ENCODE measurements at regions not wholly inside any gene's neighbourhood (a gene's known extent, or its start where the extent isn't known, plus 50 kb on each side); places are given as distances from the start of the nearest gene placed in this dataset.
A peak's percentile ranks its signal among the peaks of the same experiment; 100 is the strongest.

- no peak overlapping the region for H2AK5ac ChIP-seq (ENCODE audit: low read length)
- no peak overlapping the region for H4K12ac ChIP-seq (ENCODE audit: low read depth, low read length)
- no peak overlapping the region for H3K14ac ChIP-seq (ENCODE audit: low read length)
- no peak overlapping the region for H4K91ac ChIP-seq (ENCODE audit: low read depth, low read length)
- WGBS (ENCODE audit: extremely low coverage, insufficient coverage, insufficient read length) = no CpG with 5 or more reads among the region's 3 CpGs
- H4K8ac ChIP-seq (ENCODE audit: low read depth, low read length) = no peak overlapping the region
- H2BK120ac ChIP-seq (ENCODE audit: insufficient read depth, low read length, poor library complexity) = no peak overlapping the region
- H3K4me3 ChIP-seq (ENCODE audit: low read depth, low read length) = no peak overlapping the region
- no peak overlapping the region for H3K4ac ChIP-seq (ENCODE audit: low read depth, low read length)
- no peaks in the 10 kb centered on the region for H3K27me3 ChIP-seq (ENCODE audit: insufficient read depth, low read length)
- no peaks in the 10 kb centered on the region for H3K9me3 ChIP-seq (ENCODE audit: insufficient read depth, low read depth, low read length)
- H3K18ac ChIP-seq (ENCODE audit: low read length) = no peak overlapping the region
- H3K27ac ChIP-seq (ENCODE audit: low read depth, low read length) = no peak overlapping the region
- H2BK5ac ChIP-seq (ENCODE audit: low read depth, low read length, poor library complexity) = no peak overlapping the region
- H2AFZ ChIP-seq (ENCODE audit: insufficient read depth, low read length, poor library complexity) = no peak overlapping the region
- no peaks in the 10 kb centered on the region for H3K4me1 ChIP-seq (ENCODE audit: control insufficient read depth in 1 of 2, insufficient read depth in 2 of 2, low read length in 2 of 2)
- H3K23ac ChIP-seq (ENCODE audit: low read length) = no peak overlapping the region
- DNase-seq = no peak
- H3K4me2 ChIP-seq (ENCODE audit: low read length) = no peak overlapping the region
- no peaks in the 10 kb centered on the region for H3K36me3 ChIP-seq (ENCODE audit: control insufficient read depth in 1 of 2, insufficient read depth in 2 of 2, low read length in 2 of 2)
- H3K9ac ChIP-seq (ENCODE audit: low read length) = no peak overlapping the region
- H3K79me2 ChIP-seq (ENCODE audit: control insufficient read depth, insufficient read depth, low read length, poor library complexity) = no peaks in the 10 kb centered on the region
- no peaks in the 10 kb centered on the region for H3K79me1 ChIP-seq (ENCODE audit: low read length)
- H2BK12ac ChIP-seq (ENCODE audit: low read length) = no peak overlapping the region
Measured at GRCh38 chr1:193580419-193580818, 394.0 kb upstream of the B3GALT2 start.

GRCh38 chr1:193579323-193579722, 392.9 kb upstream of the B3GALT2 start:
- Histone ChIP-seq H2BK5ac (ENCODE audit: low read depth, low read length, poor library complexity) (no peak overlapping the region), H3K4me2 (ENCODE audit: low read length) (no peak overlapping the region), H4K91ac (ENCODE audit: low read depth, low read length) (no peak overlapping the region), H3K4ac (ENCODE audit: low read depth, low read length) (no peak overlapping the region), H2BK12ac (ENCODE audit: low read length) (no peak overlapping the region), H3K9me3 (ENCODE audit: insufficient read depth, low read depth, low read length) (no peaks in the 10 kb centered on the region), H3K79me2 (ENCODE audit: control insufficient read depth, insufficient read depth, low read length, poor library complexity) (no peaks in the 10 kb centered on the region), H4K12ac (ENCODE audit: low read depth, low read length) (no peak overlapping the region), H3K9ac (ENCODE audit: low read length) (no peak overlapping the region), H2AFZ (ENCODE audit: insufficient read depth, low read length, poor library complexity) (no peak overlapping the region), H3K27me3 (ENCODE audit: insufficient read depth, low read length) (no peaks in the 10 kb centered on the region), H2AK5ac (ENCODE audit: low read length) (no peak overlapping the region), H3K79me1 (ENCODE audit: low read length) (no peaks in the 10 kb centered on the region), H3K27ac (ENCODE audit: low read depth, low read length) (no peak overlapping the region), H2BK120ac (ENCODE audit: insufficient read depth, low read length, poor library complexity) (no peak overlapping the region), H3K36me3 (ENCODE audit: control insufficient read depth in 1 of 2, insufficient read depth in 2 of 2, low read length in 2 of 2) (no peaks in the 10 kb centered on the region), H3K4me3 (ENCODE audit: low read depth, low read length) (no peak overlapping the region), H3K18ac (ENCODE audit: low read length) (no peak overlapping the region), H3K4me1 (ENCODE audit: control insufficient read depth in 1 of 2, insufficient read depth in 2 of 2, low read length in 2 of 2) (no peaks in the 10 kb centered on the region), H3K23ac (ENCODE audit: low read length) (no peak overlapping the region), H4K8ac (ENCODE audit: low read depth, low read length) (no peak overlapping the region), H3K14ac (ENCODE audit: low read length) (no peak overlapping the region)
- no CpG with 5 or more reads among the region's 1 CpG for WGBS (ENCODE audit: extremely low coverage, insufficient coverage, insufficient read length)
- DNase-seq = no peak

DNA sequence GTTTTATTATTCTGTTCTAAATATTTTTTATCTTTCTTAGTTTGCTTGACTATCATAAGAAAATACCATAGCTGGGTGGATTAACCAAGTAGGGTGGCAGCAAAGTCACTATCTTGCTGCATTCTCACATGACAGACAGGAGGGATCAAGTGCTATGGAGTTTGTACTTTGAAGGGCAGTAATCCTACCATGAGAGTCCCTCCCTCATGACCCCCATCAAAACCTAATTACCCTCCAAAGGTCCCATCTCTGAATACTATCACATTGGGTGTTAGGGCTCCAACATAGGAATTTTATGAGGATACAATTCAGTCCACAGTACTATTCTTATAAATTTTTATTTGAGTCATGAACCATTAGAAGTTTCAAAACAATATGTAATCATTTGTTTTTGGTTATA, 388.5 kb upstream of the B3GALT2 start:
- H3K79me1 ChIP-seq (ENCODE audit: low read length) = no peaks in the 10 kb centered on the region

DNA sequence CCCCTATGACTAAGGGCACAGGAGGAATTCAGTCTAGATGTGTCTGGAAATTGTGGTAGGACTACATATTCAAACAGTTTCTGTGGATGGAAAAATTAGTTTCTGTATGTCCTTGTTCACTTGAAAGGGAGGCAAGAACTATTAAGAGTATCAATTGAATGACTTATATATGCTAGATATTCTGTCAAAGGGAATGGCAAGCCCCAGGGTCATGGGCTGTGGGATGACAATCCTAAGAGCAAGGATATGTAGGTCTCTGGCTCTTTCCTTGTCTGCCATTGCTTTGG, 383.5 kb upstream of the B3GALT2 start:
- Histone ChIP-seq H2BK120ac (ENCODE audit: insufficient read depth, low read length, poor library complexity) (no peak overlapping the region), H3K4me3 (ENCODE audit: low read depth, low read length) (no peak overlapping the region), H4K12ac (ENCODE audit: low read depth, low read length) (no peak overlapping the region), H3K4me2 (ENCODE audit: low read length) (no peak overlapping the region), H3K14ac (ENCODE audit: low read length) (no peak overlapping the region), H3K18ac (ENCODE audit: low read length) (no peak overlapping the region), H2AFZ (ENCODE audit: insufficient read depth, low read length, poor library complexity) (no peak overlapping the region), H3K27me3 (ENCODE audit: insufficient read depth, low read length) (no peaks in the 10 kb centered on the region), H3K79me1 (ENCODE audit: low read length) (no peaks in the 10 kb centered on the region), H2AK5ac (ENCODE audit: low read length) (no peak overlapping the region), H4K8ac (ENCODE audit: low read depth, low read length) (no peak overlapping the region), H2BK12ac (ENCODE audit: low read length) (no peak overlapping the region), H3K4me1 (ENCODE audit: control insufficient read depth in 1 of 2, insufficient read depth in 2 of 2, low read length in 2 of 2) (no peaks in the 10 kb centered on the region), H3K4ac (ENCODE audit: low read depth, low read length) (no peak overlapping the region), H3K36me3 (ENCODE audit: control insufficient read depth in 1 of 2, insufficient read depth in 2 of 2, low read length in 2 of 2) (no peaks in the 10 kb centered on the region), H3K23ac (ENCODE audit: low read length) (no peak overlapping the region), H4K91ac (ENCODE audit: low read depth, low read length) (no peak overlapping the region), H2BK5ac (ENCODE audit: low read depth, low read length, poor library complexity) (no peak overlapping the region), H3K79me2 (ENCODE audit: control insufficient read depth, insufficient read depth, low read length, poor library complexity) (no peaks in the 10 kb centered on the region), H3K27ac (ENCODE audit: low read depth, low read length) (peak overlapping the region; percentile 2), H3K9me3 (ENCODE audit: insufficient read depth, low read depth, low read length) (no peaks in the 10 kb centered on the region), H3K9ac (ENCODE audit: low read length) (no peak overlapping the region)
- no peak for DNase-seq

More for the DNA sequence above, 388.5 kb upstream of the B3GALT2 start:
- Histone ChIP-seq H3K27ac (ENCODE audit: low read depth, low read length) (no peak overlapping the region), H2AK5ac (ENCODE audit: low read length) (no peak overlapping the region), H3K79me2 (ENCODE audit: control insufficient read depth, insufficient read depth, low read length, poor library complexity) (no peaks in the 10 kb centered on the region), H2BK5ac (ENCODE audit: low read depth, low read length, poor library complexity) (no peak overlapping the region), H3K9ac (ENCODE audit: low read length) (no peak overlapping the region), H3K4me1 (ENCODE audit: control insufficient read depth in 1 of 2, insufficient read depth in 2 of 2, low read length in 2 of 2) (no peaks in the 10 kb centered on the region), H3K18ac (ENCODE audit: low read length) (no peak overlapping the region), H3K14ac (ENCODE audit: low read length) (no peak overlapping the region), H4K12ac (ENCODE audit: low read depth, low read length) (no peak overlapping the region), H2BK12ac (ENCODE audit: low read length) (no peak overlapping the region), H3K27me3 (ENCODE audit: insufficient read depth, low read length) (no peaks in the 10 kb centered on the region), H2BK120ac (ENCODE audit: insufficient read depth, low read length, poor library complexity) (no peak overlapping the region), H3K36me3 (ENCODE audit: control insufficient read depth in 1 of 2, insufficient read depth in 2 of 2, low read length in 2 of 2) (no peaks in the 10 kb centered on the region), H4K91ac (ENCODE audit: low read depth, low read length) (no peak overlapping the region), H3K4ac (ENCODE audit: low read depth, low read length) (no peak overlapping the region), H2AFZ (ENCODE audit: insufficient read depth, low read length, poor library complexity) (no peak overlapping the region), H3K9me3 (ENCODE audit: insufficient read depth, low read depth, low read length) (no peaks in the 10 kb centered on the region), H3K23ac (ENCODE audit: low read length) (no peak overlapping the region), H4K8ac (ENCODE audit: low read depth, low read length) (no peak overlapping the region), H3K4me3 (ENCODE audit: low read depth, low read length) (no peak overlapping the region), H3K4me2 (ENCODE audit: low read length) (no peak overlapping the region)
- DNase-seq = no peak
